ENCODE measurements at regions not wholly inside any gene's neighbourhood (a gene's known extent, or its start where the extent isn't known, plus 50 kb on each side); places are given as distances from the start of the nearest gene placed in this dataset.
"Not testable (repeated sequence)": the region's sequence is repeated elsewhere in the genome, so short reads cannot be mapped to it uniquely, and the experiment has no call there.

- H3K36me3 ChIP-seq (ENCODE audit: control insufficient read depth, insufficient read depth, low read length), result no peaks in the 10 kb centered on the region
- DNase-seq (no peak), ATAC-seq (ENCODE audit: low read depth in 2 of 2) (no peak)
- no peaks in the 10 kb centered on the region for H3K27me3 Mint-ChIP-seq
- no peaks in the 10 kb centered on the region for H3K27me3 ChIP-seq (ENCODE audit: control insufficient read depth, insufficient read depth, low read length)
- H3K4me3 Mint-ChIP-seq, result no peak overlapping the region
- no peaks in the 10 kb centered on the region for H3K9me3 ChIP-seq (ENCODE audit: control insufficient read depth in 2 of 2, low read length in 2 of 2)
- H3K9me3 Mint-ChIP-seq, result peaks cover 2 to 12% (median 6%) of the 10 kb centered on the region in 7 donors
- no peaks in the 10 kb centered on the region for H3K4me1 Mint-ChIP-seq
- no peaks in the 10 kb centered on the region for H3K4me1 ChIP-seq (ENCODE audit: control insufficient read depth, insufficient read depth, low read length, poor library complexity, severe bottlenecking)
- no peak overlapping the region for H3K27ac ChIP-seq (ENCODE audit: insufficient read depth, low read length, poor library complexity, severe bottlenecking)
- H3K36me3 Mint-ChIP-seq, result no peaks in the 10 kb centered on the region
- H3K27ac Mint-ChIP-seq, result no peak overlapping the region
- no peak overlapping the region for H3K4me3 ChIP-seq (ENCODE audit: low read depth, low read length)
These were observed 514.7 kb upstream of the GRIN3A start for GRCh38 chr9:102253099-102253498.

- peaks cover 0 to 5% of the 10 kb centered on the region in 2 experiments for H3K9me3 ChIP-seq (ENCODE audit: control insufficient read depth in 2 of 2, low read length in 2 of 2)
- no peaks in the 10 kb centered on the region for H3K4me1 ChIP-seq (ENCODE audit: control insufficient read depth, insufficient read depth, low read length, poor library complexity, severe bottlenecking)
- no peak overlapping the region for H3K4me3 ChIP-seq (ENCODE audit: low read depth, low read length)
- Mint-ChIP-seq H3K36me3 (no peaks in the 10 kb centered on the region), H3K4me1 (no peaks in the 10 kb centered on the region), H3K9me3 (peaks cover 0 to 8% (median 2%) of the 10 kb centered on the region in 7 donors), H3K27ac (no peak overlapping the region), H3K4me3 (no peak overlapping the region), H3K27me3 (no peaks in the 10 kb centered on the region)
- DNase-seq (no peak), ATAC-seq (ENCODE audit: low read depth in 2 of 2) (no peak)
- H3K36me3 ChIP-seq (ENCODE audit: control insufficient read depth, insufficient read depth, low read length), result no peaks in the 10 kb centered on the region
- H3K27me3 ChIP-seq (ENCODE audit: control insufficient read depth, insufficient read depth, low read length), result no peaks in the 10 kb centered on the region
- no peak overlapping the region for H3K27ac ChIP-seq (ENCODE audit: insufficient read depth, low read length, poor library complexity, severe bottlenecking)
These were observed 506.5 kb upstream of the GRIN3A start for GRCh38 chr9:102244916-102245315.

GRCh38 chr9:102237520-102237919, 499.1 kb upstream of the GRIN3A start:
- no peak for ATAC-seq (ENCODE audit: low read depth in 2 of 2)
- Histone ChIP-seq H3K27ac (ENCODE audit: insufficient read depth, low read length, poor library complexity, severe bottlenecking) (no peak overlapping the region), H3K4me1 (ENCODE audit: control insufficient read depth, insufficient read depth, low read length, poor library complexity, severe bottlenecking) (no peaks in the 10 kb centered on the region), H3K4me3 (ENCODE audit: low read depth, low read length) (no peak overlapping the region), H3K27me3 (ENCODE audit: control insufficient read depth, insufficient read depth, low read length) (no peaks in the 10 kb centered on the region), H3K36me3 (ENCODE audit: control insufficient read depth, insufficient read depth, low read length) (no peaks in the 10 kb centered on the region), H3K9me3 (ENCODE audit: control insufficient read depth in 2 of 2, low read length in 2 of 2) (peaks cover 0 to 3% of the 10 kb centered on the region in 2 experiments)
- Mint-ChIP-seq H3K4me3 (no peak overlapping the region), H3K27ac (no peak overlapping the region), H3K4me1 (no peaks in the 10 kb centered on the region), H3K9me3 (peaks cover 0 to 4% (median under 1%) of the 10 kb centered on the region in 7 donors), H3K27me3 (no peaks in the 10 kb centered on the region), H3K36me3 (no peaks in the 10 kb centered on the region)
- no peak for DNase-seq

DNA sequence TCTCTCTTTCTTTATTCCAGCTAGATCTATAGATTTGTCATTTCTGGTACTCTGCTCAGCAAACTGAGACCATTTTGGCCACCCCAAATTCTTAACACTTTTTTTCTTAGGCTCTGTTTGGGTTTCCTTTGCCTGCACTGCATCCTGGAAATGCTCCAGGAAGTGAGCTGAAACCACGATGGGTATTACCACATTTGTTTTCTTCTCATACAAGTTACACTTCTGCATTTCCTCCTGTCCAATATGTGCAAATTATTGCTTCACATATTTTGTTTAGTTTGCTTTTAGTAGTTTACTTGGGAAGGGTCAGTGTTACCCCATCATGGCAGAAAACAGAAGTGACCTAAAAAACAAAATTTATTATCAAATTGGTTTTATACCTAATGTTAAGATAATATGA, 498.6 kb upstream of the GRIN3A start:
- Histone ChIP-seq H3K9me3 (ENCODE audit: control insufficient read depth in 2 of 2, low read length in 2 of 2) (peaks cover 0 to 3% of the 10 kb centered on the region in 2 experiments), H3K27ac (ENCODE audit: insufficient read depth, low read length, poor library complexity, severe bottlenecking) (no peak overlapping the region), H3K4me3 (ENCODE audit: low read depth, low read length) (no peak overlapping the region), H3K27me3 (ENCODE audit: control insufficient read depth, insufficient read depth, low read length) (no peaks in the 10 kb centered on the region), H3K4me1 (ENCODE audit: control insufficient read depth, insufficient read depth, low read length, poor library complexity, severe bottlenecking) (no peaks in the 10 kb centered on the region), H3K36me3 (ENCODE audit: control insufficient read depth, insufficient read depth, low read length) (no peaks in the 10 kb centered on the region)
- ATAC-seq (ENCODE audit: low read depth in 2 of 2), result no peak
- H3K9me3 Mint-ChIP-seq, result peaks cover 0 to 6% (median 2%) of the 10 kb centered on the region in 7 donors
- H3K27ac Mint-ChIP-seq, result no peak overlapping the region
- H3K4me3 Mint-ChIP-seq, result no peak overlapping the region
- DNase-seq, result no peak
- H3K4me1 Mint-ChIP-seq, result no peaks in the 10 kb centered on the region
- no peaks in the 10 kb centered on the region for H3K27me3 Mint-ChIP-seq
- H3K36me3 Mint-ChIP-seq, result no peaks in the 10 kb centered on the region

DNA sequence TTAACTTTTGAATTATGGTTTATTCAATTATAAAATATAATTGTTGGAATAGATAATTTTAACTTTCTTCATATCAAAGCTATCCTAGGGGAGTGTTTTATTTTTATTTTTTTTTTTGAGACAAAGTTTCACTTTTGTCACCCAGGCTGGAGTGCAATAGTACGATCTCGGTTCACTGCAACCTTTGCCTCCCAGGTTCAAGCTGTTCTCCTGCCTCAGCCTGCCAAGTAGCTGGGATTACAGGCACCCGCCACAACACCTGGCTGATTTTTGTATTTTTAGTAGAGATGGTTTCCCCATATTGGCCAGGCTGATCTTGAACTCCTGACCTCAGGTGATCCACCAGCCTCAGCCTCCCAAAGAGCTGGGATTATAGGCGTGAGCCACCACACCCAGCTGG, 489.0 kb upstream of the GRIN3A start:
- H3K27me3 ChIP-seq (ENCODE audit: control insufficient read depth, insufficient read depth, low read length); H3K9me3 ChIP-seq (ENCODE audit: control insufficient read depth in 2 of 2, low read length in 2 of 2); H3K36me3 ChIP-seq (ENCODE audit: control insufficient read depth, insufficient read depth, low read length); H3K9me3 Mint-ChIP-seq; H3K4me3 Mint-ChIP-seq; DNase-seq; H3K4me1 Mint-ChIP-seq; H3K27ac Mint-ChIP-seq; ATAC-seq (ENCODE audit: low read depth in 2 of 2); H3K4me3 ChIP-seq (ENCODE audit: low read depth, low read length); H3K27me3 Mint-ChIP-seq; H3K27ac ChIP-seq (ENCODE audit: insufficient read depth, low read length, poor library complexity, severe bottlenecking); H3K36me3 Mint-ChIP-seq; H3K4me1 ChIP-seq (ENCODE audit: control insufficient read depth, insufficient read depth, low read length, poor library complexity, severe bottlenecking): not testable (repeated sequence)

DNA sequence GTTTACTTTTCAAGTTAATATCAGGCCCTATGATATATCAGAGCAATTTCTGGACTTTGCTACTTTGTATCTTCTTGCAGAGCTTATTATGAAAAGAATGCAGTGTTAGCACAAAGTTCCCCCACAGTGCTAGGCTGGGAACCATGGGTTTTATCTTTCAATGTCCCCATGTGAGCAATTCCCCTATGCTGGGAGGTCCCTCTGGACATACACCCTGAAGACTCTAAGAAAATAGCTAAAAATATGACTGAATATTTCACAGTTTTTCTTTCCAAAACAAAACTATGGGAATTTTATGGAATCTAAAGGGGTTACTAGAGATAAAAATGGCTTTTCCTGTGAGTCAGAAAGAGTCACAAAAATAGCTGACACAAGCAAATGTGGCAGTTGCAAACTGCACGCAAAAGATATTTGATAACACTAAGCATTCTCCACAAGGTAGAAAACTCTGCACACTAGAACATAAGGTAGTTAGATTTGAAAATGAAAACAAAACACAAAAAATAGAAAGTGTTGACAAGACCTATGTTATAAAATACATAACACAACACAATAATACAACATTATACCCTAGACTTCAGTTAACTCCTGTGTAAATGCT, 487.5 kb upstream of the GRIN3A start:
- H3K4me1 ChIP-seq (ENCODE audit: control insufficient read depth, insufficient read depth, low read length, poor library complexity, severe bottlenecking), result no peaks in the 10 kb centered on the region
- no peaks in the 10 kb centered on the region for H3K36me3 ChIP-seq (ENCODE audit: control insufficient read depth, insufficient read depth, low read length)
- no peaks in the 10 kb centered on the region for H3K4me1 Mint-ChIP-seq
- H3K27ac Mint-ChIP-seq, result no peak overlapping the region
- H3K27me3 ChIP-seq (ENCODE audit: control insufficient read depth, insufficient read depth, low read length), result no peaks in the 10 kb centered on the region
- no peaks in the 10 kb centered on the region for H3K36me3 Mint-ChIP-seq
- no peaks in the 10 kb centered on the region for H3K27me3 Mint-ChIP-seq
- no peak for DNase-seq
- H3K27ac ChIP-seq (ENCODE audit: insufficient read depth, low read length, poor library complexity, severe bottlenecking), result no peak overlapping the region
- no peak for ATAC-seq (ENCODE audit: low read depth in 2 of 2)
- H3K9me3 ChIP-seq (ENCODE audit: control insufficient read depth in 2 of 2, low read length in 2 of 2), result no peaks in the 10 kb centered on the region
- peaks cover 0 to 8% (median 2%) of the 10 kb centered on the region in 7 donors for H3K9me3 Mint-ChIP-seq
- no peak overlapping the region for H3K4me3 ChIP-seq (ENCODE audit: low read depth, low read length)
- no peak overlapping the region for H3K4me3 Mint-ChIP-seq

GRCh38 chr9:102223320-102224136, 485.1 kb upstream of the GRIN3A start:
- H3K9me3 Mint-ChIP-seq; H3K27ac ChIP-seq (ENCODE audit: insufficient read depth, low read length, poor library complexity, severe bottlenecking); H3K36me3 ChIP-seq (ENCODE audit: control insufficient read depth, insufficient read depth, low read length); H3K4me1 ChIP-seq (ENCODE audit: control insufficient read depth, insufficient read depth, low read length, poor library complexity, severe bottlenecking); H3K4me3 ChIP-seq (ENCODE audit: low read depth, low read length); H3K27me3 ChIP-seq (ENCODE audit: control insufficient read depth, insufficient read depth, low read length); H3K36me3 Mint-ChIP-seq; H3K4me1 Mint-ChIP-seq; ATAC-seq (ENCODE audit: low read depth in 2 of 2); H3K4me3 Mint-ChIP-seq; H3K27ac Mint-ChIP-seq; H3K27me3 Mint-ChIP-seq; DNase-seq; H3K9me3 ChIP-seq (ENCODE audit: control insufficient read depth in 2 of 2, low read length in 2 of 2): not testable (repeated sequence)

DNA sequence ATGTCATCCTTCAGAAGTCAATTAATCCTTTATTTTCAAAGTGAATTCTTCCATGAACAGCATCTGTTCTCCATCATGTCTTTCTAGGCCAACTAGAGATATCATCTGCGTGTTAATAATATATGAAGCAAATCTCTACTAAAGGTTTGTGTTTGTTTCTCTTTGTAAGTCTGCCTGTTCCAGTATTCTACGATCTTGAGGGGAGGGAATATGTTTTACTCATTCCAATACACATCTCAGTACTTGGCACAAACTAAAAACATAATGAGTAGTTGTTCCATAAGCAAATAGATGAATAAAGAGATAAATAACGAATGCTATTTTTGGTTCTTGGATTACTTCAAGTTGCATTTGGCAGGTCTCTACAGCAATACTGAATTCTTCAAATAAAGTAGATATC, 470.7 kb upstream of the GRIN3A start:
- DNase-seq, result no peak
- Mint-ChIP-seq H3K36me3 (no peaks in the 10 kb centered on the region), H3K4me1 (no peaks in the 10 kb centered on the region), H3K27ac (no peak overlapping the region), H3K27me3 (no peaks in the 10 kb centered on the region), H3K9me3 (peaks cover 0 to 21% (median 2%) of the 10 kb centered on the region in 7 donors), H3K4me3 (no peak overlapping the region)
- no peak for ATAC-seq (ENCODE audit: low read depth in 2 of 2)
- Histone ChIP-seq H3K36me3 (ENCODE audit: control insufficient read depth, insufficient read depth, low read length) (no peaks in the 10 kb centered on the region), H3K27me3 (ENCODE audit: control insufficient read depth, insufficient read depth, low read length) (no peaks in the 10 kb centered on the region), H3K4me3 (ENCODE audit: low read depth, low read length) (no peak overlapping the region), H3K9me3 (ENCODE audit: control insufficient read depth in 2 of 2, low read length in 2 of 2) (no peaks in the 10 kb centered on the region), H3K4me1 (ENCODE audit: control insufficient read depth, insufficient read depth, low read length, poor library complexity, severe bottlenecking) (no peaks in the 10 kb centered on the region), H3K27ac (ENCODE audit: insufficient read depth, low read length, poor library complexity, severe bottlenecking) (no peak overlapping the region)
